ENCODE measurements at regions not wholly inside any gene's neighbourhood (a gene's known extent, or its start where the extent isn't known, plus 50 kb on each side); places are given as distances from the start of the nearest gene placed in this dataset.

DNA sequence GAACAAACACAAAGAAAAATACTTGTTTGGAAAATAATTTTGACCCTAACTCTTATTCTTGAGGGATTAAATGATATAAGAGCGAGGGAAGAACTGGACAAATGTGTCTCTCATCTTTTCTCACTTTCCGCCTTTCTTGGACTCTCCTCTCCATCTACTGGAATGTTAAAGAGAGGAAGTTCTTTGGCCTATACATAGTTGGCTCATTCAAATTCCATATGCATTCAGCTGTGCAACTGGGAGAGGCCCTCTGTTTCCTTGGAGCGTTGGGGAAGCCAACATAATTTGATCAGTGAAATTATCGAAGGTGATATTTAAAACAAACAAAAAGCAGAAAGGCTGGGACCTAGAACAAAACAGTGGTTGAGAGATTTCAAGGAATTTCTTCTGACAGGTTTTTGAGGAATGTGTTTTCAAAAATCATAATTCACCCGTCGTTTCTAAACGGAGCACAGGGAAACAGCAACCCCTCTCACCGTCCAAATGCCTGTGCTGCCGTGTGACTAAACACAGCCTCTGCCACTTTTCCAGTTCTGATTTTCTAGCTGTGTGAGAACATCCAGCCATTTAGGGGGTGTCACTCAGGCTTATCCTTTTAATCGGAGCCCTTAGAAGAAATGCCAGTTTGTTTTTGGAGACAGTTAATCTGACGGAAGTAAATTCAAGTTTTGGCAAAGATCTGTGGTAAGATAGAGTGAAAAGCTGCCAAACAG is 489.9 kb downstream of the SOX2 start:
- no peaks in the 10 kb centered on the region for H3K36me3 ChIP-seq (ENCODE audit: low read depth, missing control alignments)
- DNase-seq: no peak
- H3K27ac ChIP-seq: no peak overlapping the region
- no peaks in the 10 kb centered on the region for H3K27me3 ChIP-seq
- no peak overlapping the region for H3K4me3 ChIP-seq
- intact Hi-C loops (cut with DNase I; ENCODE audit: low total_unique reads): no loop called here
- WGBS, 2 donors: 46 to 61% methylated on average over 11 of the region's 11 CpGs
- H3K4me1 ChIP-seq: no peaks in the 10 kb centered on the region
- no peaks in the 10 kb centered on the region for H3K9me3 ChIP-seq
- TF ChIP-seq, protein P1, sequence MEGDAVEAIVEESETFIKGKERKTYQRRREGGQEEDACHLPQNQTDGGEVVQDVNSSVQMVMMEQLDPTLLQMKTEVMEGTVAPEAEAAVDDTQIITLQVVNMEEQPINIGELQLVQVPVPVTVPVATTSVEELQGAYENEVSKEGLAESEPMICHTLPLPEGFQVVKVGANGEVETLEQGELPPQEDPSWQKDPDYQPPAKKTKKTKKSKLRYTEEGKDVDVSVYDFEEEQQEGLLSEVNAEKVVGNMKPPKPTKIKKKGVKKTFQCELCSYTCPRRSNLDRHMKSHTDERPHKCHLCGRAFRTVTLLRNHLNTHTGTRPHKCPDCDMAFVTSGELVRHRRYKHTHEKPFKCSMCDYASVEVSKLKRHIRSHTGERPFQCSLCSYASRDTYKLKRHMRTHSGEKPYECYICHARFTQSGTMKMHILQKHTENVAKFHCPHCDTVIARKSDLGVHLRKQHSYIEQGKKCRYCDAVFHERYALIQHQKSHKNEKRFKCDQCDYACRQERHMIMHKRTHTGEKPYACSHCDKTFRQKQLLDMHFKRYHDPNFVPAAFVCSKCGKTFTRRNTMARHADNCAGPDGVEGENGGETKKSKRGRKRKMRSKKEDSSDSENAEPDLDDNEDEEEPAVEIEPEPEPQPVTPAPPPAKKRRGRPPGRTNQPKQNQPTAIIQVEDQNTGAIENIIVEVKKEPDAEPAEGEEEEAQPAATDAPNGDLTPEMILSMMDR (IDR thresholded peaks at IDR 0.05): no peak
- no peak for TF ChIP-seq POLR2A (IDR thresholded peaks at IDR 0.05)

DNA sequence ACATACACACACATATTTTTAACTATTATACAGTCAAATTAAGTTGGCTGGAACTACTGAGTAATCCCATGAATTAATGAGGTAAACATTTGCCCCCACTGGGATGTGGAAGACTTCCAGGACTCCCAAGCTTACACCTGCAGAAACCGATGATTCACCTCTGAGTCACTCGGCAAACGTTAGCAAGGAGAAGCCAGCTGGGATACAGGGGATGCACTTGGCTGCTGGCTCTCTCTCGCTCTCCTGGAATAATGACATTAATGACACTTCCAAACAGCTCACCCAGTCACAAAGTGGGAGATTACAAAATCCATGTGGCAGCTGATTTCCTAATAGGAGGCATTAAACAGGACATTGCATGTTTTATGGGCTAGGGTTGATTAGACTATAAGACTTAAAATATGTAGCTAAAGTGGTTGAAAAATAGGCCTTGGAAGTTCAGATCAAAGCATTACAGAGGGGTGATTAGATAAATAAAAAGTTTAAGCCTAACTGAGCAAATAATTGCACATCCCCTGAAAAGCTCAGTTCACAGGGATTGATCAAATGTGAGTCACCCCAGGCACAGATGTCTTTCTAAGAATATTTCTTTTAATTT is 500.9 kb downstream of the SOX2 start:
- no peak for DNase-seq
- TF ChIP-seq, protein P1 (IDR thresholded peaks at IDR 0.05): no peak
- TF ChIP-seq POLR2A (IDR thresholded peaks at IDR 0.05): no peak
- 41 to 46% methylated on average over 4 of the region's 4 CpGs for WGBS, 2 donors
- Histone ChIP-seq H3K36me3 (ENCODE audit: low read depth, missing control alignments) (no peaks in the 10 kb centered on the region), H3K27ac (no peak overlapping the region), H3K4me3 (no peak overlapping the region), H3K4me1 (no peaks in the 10 kb centered on the region), H3K9me3 (no peaks in the 10 kb centered on the region), H3K27me3 (no peaks in the 10 kb centered on the region)
- intact Hi-C loops (cut with DNase I; ENCODE audit: low total_unique reads): no loop called here

DNA sequence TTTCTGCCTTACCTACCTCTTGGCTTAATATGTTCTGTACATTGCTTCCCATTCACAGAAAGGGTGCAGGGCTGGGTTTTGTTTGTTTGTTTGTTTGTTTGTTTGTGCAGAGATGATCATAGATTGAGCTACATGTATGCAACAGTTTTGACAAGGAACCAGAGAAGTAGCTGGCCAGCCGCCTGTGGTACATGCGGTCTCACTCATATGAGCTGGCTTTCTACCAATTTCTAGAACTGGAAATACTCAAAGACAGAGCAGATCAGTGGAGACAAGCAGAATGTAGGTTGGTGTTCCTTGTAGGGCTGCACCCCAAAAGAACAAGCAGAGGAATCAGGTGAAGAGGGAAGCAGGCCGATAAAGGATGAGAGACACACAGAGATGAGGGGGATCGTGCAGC is 502.7 kb downstream of the SOX2 start:
- no peak for DNase-seq
- no peaks in the 10 kb centered on the region for H3K36me3 ChIP-seq (ENCODE audit: low read depth, missing control alignments)
- intact Hi-C loops (cut with DNase I; ENCODE audit: low total_unique reads): no loop called here
- 68 to 73% methylated on average over 4 of the region's 4 CpGs for WGBS, 2 donors
- H3K27me3 ChIP-seq: no peaks in the 10 kb centered on the region
- no peak overlapping the region for H3K4me3 ChIP-seq
- TF ChIP-seq, protein P1 (IDR thresholded peaks at IDR 0.05): no peak
- no peak for TF ChIP-seq POLR2A (IDR thresholded peaks at IDR 0.05)
- H3K27ac ChIP-seq: no peak overlapping the region
- H3K9me3 ChIP-seq: no peaks in the 10 kb centered on the region
- no peaks in the 10 kb centered on the region for H3K4me1 ChIP-seq

DNA sequence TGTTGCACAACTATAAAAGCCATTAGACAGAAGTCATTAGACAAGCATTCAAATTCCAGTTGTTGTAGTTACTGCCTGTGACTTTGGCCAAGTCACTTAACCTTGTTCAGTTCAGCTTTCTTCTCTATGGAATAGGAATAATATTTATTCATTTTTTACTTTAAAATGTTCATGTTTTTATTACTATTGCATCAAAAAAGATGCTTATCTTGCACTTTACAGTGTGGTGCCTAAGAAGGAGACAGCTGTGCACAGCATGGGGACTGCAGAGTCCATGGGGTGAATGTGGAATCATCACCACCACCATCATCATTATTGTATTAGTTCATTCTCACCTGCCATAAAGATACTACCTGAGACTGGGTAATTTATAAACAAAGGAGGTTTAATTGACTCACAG is 504.2 kb downstream of the SOX2 start:
- TF ChIP-seq, protein P1 (IDR thresholded peaks at IDR 0.05): no peak
- TF ChIP-seq POLR2A (IDR thresholded peaks at IDR 0.05): no peak
- Histone ChIP-seq H3K27ac (no peak overlapping the region), H3K27me3 (no peaks in the 10 kb centered on the region), H3K4me1 (no peaks in the 10 kb centered on the region), H3K9me3 (no peaks in the 10 kb centered on the region), H3K36me3 (ENCODE audit: low read depth, missing control alignments) (no peaks in the 10 kb centered on the region), H3K4me3 (no peak overlapping the region)
- intact Hi-C loops (cut with DNase I; ENCODE audit: low total_unique reads): no loop called here
- no peak for DNase-seq

Measured in testis (tissue), 2 donors.